Skeletal muscle cell (primary cell): ENCODE measurements at regions not wholly inside any gene's neighbourhood (a gene's known extent, or its start where the extent isn't known, plus 50 kb on each side); places are given as distances from the start of the nearest gene placed in this dataset.

Source experiments
- DNase-seq: peaks from one replicate; pipeline ENCODE4 v3.0.0-alpha.2; 2010; ENCODE audit warnings: low read depth
- H3K4me3 ChIP-seq: 2 replicates; pipeline ENCODE4 v1.5.1; 2011; ENCODE audit warnings: low read depth, mild to moderate bottlenecking, control low read depth, low read length, moderate library complexity

DNA sequence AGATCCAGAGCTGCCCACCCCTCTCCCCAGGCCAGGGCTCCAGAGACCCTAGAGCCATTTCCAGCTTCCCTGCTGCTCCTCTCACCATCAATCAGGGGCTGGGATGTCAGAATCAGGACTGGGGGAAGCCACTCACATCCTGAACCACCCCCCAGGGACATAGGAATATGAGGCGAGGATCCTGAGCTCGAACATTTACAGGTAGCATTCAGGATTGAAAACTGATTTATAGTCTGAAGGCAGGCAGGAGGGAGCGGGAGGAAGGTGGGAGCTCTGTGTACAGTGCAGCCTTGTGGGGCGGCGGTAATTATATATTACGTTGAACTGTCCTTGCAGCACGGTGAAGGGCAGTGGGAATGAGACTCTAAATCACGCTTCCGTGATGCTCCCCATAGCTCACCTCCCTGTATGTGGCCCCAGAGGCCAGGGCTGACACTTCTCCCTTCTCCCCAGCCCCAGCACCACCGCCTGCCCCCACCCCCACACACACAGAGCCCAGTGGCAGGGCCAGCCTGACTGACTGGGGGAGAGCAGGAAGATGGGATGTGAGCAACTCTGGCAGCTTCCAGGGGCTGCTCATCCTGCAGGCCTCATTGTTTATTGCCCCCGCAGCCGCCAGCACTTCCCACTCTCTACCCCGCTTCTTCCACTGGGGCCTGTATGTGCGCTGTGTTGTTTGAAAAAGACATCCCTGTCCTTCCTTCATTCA lies 76.0 kb upstream of the HSPA9 start:
- H3K4me3 ChIP-seq = no peak overlapping the region
- no peak for DNase-seq

DNA sequence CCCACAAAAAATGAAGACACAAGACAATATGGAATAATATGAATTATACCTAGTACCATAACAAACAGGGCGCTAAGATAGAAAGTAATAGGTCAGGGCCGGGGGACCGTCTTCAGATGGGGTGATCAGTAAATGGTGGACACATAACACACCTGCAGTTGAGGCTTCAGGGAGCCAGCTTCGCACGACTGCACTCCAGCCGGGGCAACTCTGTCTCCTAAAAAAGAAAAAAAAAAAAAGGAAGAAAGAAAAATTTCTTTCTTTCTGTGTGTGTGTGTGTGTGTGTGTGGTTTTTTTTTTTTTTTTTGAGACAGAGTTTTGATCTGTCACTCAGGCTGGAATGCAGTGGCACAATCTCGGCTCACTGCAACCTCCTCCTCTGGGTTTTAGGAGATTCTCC lies 75.0 kb upstream of the HSPA9 start:
- no peak for DNase-seq
- H3K4me3 ChIP-seq = no peak overlapping the region

DNA sequence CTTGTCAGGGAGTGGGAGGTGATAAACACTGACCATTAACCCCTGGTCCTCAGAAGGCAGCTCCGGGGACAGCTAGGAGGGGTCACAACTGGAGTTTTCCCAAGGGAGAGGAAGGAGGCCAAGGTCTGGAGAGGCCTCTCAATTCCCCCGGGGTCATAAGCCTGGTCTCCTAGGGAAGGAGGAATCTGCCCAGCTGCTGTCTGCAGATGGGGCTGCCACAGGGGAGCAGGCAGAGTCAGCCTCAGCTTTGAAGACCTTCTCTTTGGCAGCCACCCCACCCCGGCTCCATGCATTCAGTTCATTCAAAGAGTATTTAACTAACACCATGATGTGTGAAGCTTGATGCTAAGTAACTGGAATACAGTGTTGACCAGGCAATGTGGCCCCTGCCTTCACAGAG lies 74.6 kb upstream of the HSPA9 start:
- H3K4me3 ChIP-seq = no peak overlapping the region
- no peak for DNase-seq

DNA sequence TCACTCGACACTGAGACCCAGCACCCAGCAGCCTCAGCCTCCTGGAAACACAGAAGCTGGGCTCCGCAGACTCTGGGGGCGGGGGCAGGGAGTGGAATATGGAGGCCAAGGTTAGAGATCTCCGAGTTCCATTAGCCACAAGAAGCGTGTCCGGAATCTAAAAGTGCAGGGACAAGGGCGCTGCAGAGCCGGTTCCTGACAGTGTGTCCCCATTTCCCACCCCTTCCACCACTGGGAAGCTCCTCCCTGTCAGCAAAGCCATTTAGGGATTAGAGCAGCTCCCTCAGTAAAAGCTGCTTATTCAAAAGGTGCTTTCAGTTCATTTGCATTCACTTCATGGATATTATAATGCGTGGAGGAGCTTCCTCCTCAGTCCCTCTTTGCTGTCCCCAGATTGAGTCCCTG lies 74.1 kb upstream of the HSPA9 start:
- no peak overlapping the region for H3K4me3 ChIP-seq
- no peak for DNase-seq

GRCh38 chr5:138648841-138649240 lies 73.6 kb upstream of the HSPA9 start:
- H3K4me3 ChIP-seq = no peak overlapping the region
- DNase-seq = no peak

- H3K4me3 ChIP-seq = no peak overlapping the region
- no peak for DNase-seq
Observed at GRCh38 chr5:138647794-138648410, 72.7 kb upstream of the HSPA9 start.

DNA sequence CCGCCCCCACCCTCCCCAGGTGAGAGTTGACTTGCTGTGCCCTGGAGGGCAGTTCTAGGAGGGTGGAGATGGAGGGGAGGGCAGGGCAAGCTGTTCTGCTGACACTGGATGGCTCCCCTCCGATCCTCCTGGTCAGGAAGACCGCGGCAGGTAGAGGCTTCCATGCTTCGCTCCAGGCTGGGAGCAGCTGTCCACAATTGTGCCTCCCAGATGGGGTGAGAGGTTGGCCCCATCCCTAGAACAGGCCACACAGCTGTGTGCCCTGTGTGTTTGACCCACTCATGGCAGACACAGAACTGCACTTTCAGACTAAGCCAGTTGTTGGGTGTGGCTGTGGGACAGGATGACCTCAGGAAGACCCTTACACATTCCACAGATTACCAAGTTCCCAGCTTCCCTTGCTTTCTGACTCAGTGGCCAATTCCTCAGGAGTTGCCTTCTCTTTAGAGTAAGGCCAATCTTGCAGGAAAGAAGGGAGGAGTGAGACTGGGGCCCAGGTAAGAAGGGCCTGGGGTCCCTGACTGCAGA lies 72.1 kb upstream of the HSPA9 start:
- no peak overlapping the region for H3K4me3 ChIP-seq
- no peak for DNase-seq

DNA sequence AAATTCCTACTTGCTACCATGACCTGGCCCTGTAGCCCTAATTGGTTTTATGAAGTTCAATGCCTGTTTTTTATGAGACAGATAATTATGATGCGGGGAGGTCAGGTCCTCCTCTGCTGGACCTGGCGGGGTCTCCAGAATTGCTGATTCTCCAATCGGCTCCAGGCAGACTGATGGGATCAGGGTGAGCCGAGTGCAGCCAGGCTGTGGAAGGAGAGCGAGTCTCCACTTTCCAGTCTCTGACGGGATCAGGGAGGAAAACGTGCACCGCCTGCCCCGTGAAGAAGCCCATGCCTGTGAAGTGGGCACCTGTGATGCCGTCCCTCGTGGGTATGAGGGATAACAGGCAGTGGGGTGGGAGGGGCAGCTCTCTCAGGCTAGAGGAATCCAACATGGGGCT lies 71.5 kb upstream of the HSPA9 start:
- H3K4me3 ChIP-seq = no peak overlapping the region

GRCh38 chr5:138645778-138646575 lies 70.8 kb upstream of the HSPA9 start:
- no peak overlapping the region for H3K4me3 ChIP-seq
- DNase-seq = no peak

More for the DNA sequence above, 71.5 kb upstream of the HSPA9 start:
- no peak for DNase-seq

DNA sequence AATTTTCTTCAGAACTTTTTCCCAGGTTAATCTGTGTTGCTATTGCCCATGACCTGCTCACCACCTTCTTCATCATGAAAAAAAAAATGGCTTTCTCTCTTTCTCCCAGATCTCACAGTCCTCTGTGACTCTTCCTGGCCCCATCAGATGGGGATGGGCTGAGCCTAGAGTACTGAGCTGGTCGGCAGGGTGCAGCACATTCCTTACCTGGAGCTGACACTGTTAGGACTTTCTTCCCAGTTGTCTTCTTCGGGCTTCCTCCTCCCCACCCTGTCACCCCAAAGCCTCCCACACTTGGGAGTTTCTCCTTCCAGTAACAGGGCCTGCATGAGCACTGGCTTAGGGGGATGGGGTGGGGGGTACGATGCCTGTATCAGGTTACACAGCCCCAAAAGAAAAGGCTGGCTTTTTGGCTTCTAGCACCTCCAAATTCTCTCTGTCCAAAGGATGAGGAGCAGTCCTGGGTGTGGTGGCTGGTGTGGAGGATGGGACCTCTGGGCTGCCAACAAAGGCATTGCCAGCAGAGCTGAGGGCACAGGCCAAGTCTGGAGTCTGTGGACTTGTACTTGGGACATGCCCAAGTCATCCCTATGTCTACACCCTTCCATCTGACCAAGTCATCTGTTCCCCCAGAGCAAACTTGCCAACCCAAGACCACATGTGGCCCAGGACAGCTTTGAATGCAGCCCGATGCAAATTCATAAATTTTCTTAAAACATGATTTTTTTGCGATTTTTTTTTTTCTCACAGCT lies 68.0 kb upstream of the HSPA9 start:
- H3K4me3 ChIP-seq = no peak overlapping the region
- DNase-seq = no peak

- no peak overlapping the region for H3K4me3 ChIP-seq
- DNase-seq = no peak
Observed at GRCh38 chr5:138641547-138642298, 66.5 kb upstream of the HSPA9 start.

GRCh38 chr5:138640646-138641254 lies 65.5 kb upstream of the HSPA9 start:
- DNase-seq = no peak
- no peak overlapping the region for H3K4me3 ChIP-seq

GRCh38 chr5:138640138-138640537 lies 64.9 kb upstream of the HSPA9 start:
- DNase-seq = no peak
- H3K4me3 ChIP-seq = no peak overlapping the region

DNA sequence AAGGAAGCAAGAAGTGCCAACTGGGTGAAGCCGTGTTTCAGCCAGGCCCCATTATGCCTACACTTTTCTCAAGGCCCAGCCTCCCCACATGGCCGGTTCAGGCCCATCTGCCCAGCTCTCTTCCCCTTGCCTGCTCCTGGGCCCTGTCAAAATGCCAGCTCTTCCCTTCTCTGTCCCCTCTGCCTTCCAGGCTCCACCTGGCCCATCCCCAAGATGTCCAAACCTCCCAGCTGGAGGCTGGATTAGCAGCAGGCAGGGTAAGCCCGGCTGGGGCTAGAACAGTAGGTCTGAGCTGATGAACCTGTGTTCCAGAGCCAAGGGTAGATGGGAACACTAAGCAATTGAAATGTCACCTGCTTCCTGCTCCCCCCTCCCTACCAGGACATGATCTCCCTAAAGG lies 64.1 kb upstream of the HSPA9 start:
- no peak overlapping the region for H3K4me3 ChIP-seq
- no peak for DNase-seq

GRCh38 chr5:138637256-138637655 lies 62.1 kb upstream of the HSPA9 start:
- no peak for DNase-seq
- H3K4me3 ChIP-seq = no peak overlapping the region

- H3K4me3 ChIP-seq = no peak overlapping the region
- DNase-seq = no peak
Observed at GRCh38 chr5:138636398-138636944, 61.3 kb upstream of the HSPA9 start.

- DNase-seq = no peak
- H3K4me3 ChIP-seq = no peak overlapping the region
Observed at GRCh38 chr5:138635708-138636107, 60.5 kb upstream of the HSPA9 start.

DNA sequence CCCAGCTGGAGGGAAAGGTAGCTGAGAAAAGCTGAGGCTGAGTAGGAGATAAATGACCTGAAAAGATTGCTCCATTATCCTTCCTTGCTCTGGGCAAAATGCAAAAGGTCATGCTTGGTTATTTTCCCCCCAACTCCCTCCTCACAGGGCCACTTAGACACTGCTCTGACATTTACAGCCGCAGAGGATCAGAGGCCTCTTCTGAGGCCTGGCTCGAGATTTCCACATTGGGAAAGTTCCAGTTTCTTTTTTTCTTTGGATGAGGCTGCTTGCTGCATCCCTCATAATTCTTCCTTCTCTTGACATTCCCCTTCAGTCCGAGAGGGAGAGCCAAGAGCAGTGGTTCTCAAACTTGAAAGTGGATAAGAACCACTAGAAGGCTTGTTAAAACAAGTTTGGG lies 60.1 kb upstream of the HSPA9 start:
- H3K4me3 ChIP-seq = no peak overlapping the region
- DNase-seq = peak; percentile 29
